ENCODE measurements at regions not wholly inside any gene's neighbourhood (a gene's known extent, or its start where the extent isn't known, plus 50 kb on each side); places are given as distances from the start of the nearest gene placed in this dataset.

- no peaks in the 10 kb centered on the region for H3F3A ChIP-seq (ENCODE audit: insufficient read depth, low read length)
- no peaks in the 10 kb centered on the region for H3K79me2 ChIP-seq (ENCODE audit: insufficient read depth, low read length)
- H3K27ac ChIP-seq (ENCODE audit: low read depth, low read length, poor library complexity, severe bottlenecking): no peak overlapping the region
- H3K9me2 ChIP-seq (ENCODE audit: low read depth, low read length): no peaks in the 10 kb centered on the region
- H4K20me1 ChIP-seq (ENCODE audit: insufficient read depth, low read length): no peaks in the 10 kb centered on the region
- H3K4me2 ChIP-seq (ENCODE audit: low read length): no peak overlapping the region
- H3K36me3 ChIP-seq (ENCODE audit: insufficient read depth, low read length): no peaks in the 10 kb centered on the region
- no peaks in the 10 kb centered on the region for H3K9me3 ChIP-seq (ENCODE audit: low read length)
- H3K9ac ChIP-seq (ENCODE audit: low read length): no peak overlapping the region
- no peak overlapping the region for H2AFZ ChIP-seq (ENCODE audit: low read length)
- TF ChIP-seq EZH2 (IDR thresholded peaks at IDR 0.05; ENCODE audit: borderline replicate concordance, low read length): no peak
- no peak for TF ChIP-seq CTCF (IDR thresholded peaks at IDR 0.05; ENCODE audit: low read length)
- H3K4me1 ChIP-seq (ENCODE audit: insufficient read depth, low read length, severe bottlenecking): no peaks in the 10 kb centered on the region
- no peaks in the 10 kb centered on the region for H3K27me3 ChIP-seq (ENCODE audit: insufficient read depth, low read length)
- H3K4me3 ChIP-seq (ENCODE audit: low read depth, low read length, poor library complexity, severe bottlenecking): no peak overlapping the region
Measured at GRCh38 chr12:16891673-16892072, 285.7 kb upstream of the LMO3 start.

GRCh38 chr12:16884819-16885218 lies 278.9 kb upstream of the LMO3 start:
- no peaks in the 10 kb centered on the region for H3K36me3 ChIP-seq (ENCODE audit: insufficient read depth, low read length)
- H4K20me1 ChIP-seq (ENCODE audit: insufficient read depth, low read length): no peaks in the 10 kb centered on the region
- no peaks in the 10 kb centered on the region for H3K4me1 ChIP-seq (ENCODE audit: insufficient read depth, low read length, severe bottlenecking)
- no peak overlapping the region for H3K4me2 ChIP-seq (ENCODE audit: low read length)
- H3F3A ChIP-seq (ENCODE audit: insufficient read depth, low read length): no peaks in the 10 kb centered on the region
- no peaks in the 10 kb centered on the region for H3K9me2 ChIP-seq (ENCODE audit: low read depth, low read length)
- H3K27me3 ChIP-seq (ENCODE audit: insufficient read depth, low read length): no peaks in the 10 kb centered on the region
- TF ChIP-seq CTCF (IDR thresholded peaks at IDR 0.05; ENCODE audit: low read length) (no peak), EZH2 (IDR thresholded peaks at IDR 0.05; ENCODE audit: borderline replicate concordance, low read length) (no peak)
- no peak overlapping the region for H2AFZ ChIP-seq (ENCODE audit: low read length)
- no peak overlapping the region for H3K27ac ChIP-seq (ENCODE audit: low read depth, low read length, poor library complexity, severe bottlenecking)
- H3K9ac ChIP-seq (ENCODE audit: low read length): no peak overlapping the region
- H3K4me3 ChIP-seq (ENCODE audit: low read depth, low read length, poor library complexity, severe bottlenecking): no peak overlapping the region
- H3K9me3 ChIP-seq (ENCODE audit: low read length): no peaks in the 10 kb centered on the region
- no peaks in the 10 kb centered on the region for H3K79me2 ChIP-seq (ENCODE audit: insufficient read depth, low read length)

GRCh38 chr12:16884056-16884455 lies 278.1 kb upstream of the LMO3 start:
- Histone ChIP-seq H3K27ac (ENCODE audit: low read depth, low read length, poor library complexity, severe bottlenecking) (no peak overlapping the region), H3K79me2 (ENCODE audit: insufficient read depth, low read length) (no peaks in the 10 kb centered on the region), H3K27me3 (ENCODE audit: insufficient read depth, low read length) (no peaks in the 10 kb centered on the region), H2AFZ (ENCODE audit: low read length) (no peak overlapping the region), H3K36me3 (ENCODE audit: insufficient read depth, low read length) (no peaks in the 10 kb centered on the region), H3K4me2 (ENCODE audit: low read length) (no peak overlapping the region), H3K4me1 (ENCODE audit: insufficient read depth, low read length, severe bottlenecking) (no peaks in the 10 kb centered on the region), H3F3A (ENCODE audit: insufficient read depth, low read length) (no peaks in the 10 kb centered on the region), H3K9me3 (ENCODE audit: low read length) (no peaks in the 10 kb centered on the region), H3K9ac (ENCODE audit: low read length) (no peak overlapping the region), H3K4me3 (ENCODE audit: low read depth, low read length, poor library complexity, severe bottlenecking) (no peak overlapping the region), H4K20me1 (ENCODE audit: insufficient read depth, low read length) (no peaks in the 10 kb centered on the region), H3K9me2 (ENCODE audit: low read depth, low read length) (no peaks in the 10 kb centered on the region)
- no peak for TF ChIP-seq CTCF (IDR thresholded peaks at IDR 0.05; ENCODE audit: low read length)
- no peak for TF ChIP-seq EZH2 (IDR thresholded peaks at IDR 0.05; ENCODE audit: borderline replicate concordance, low read length)
